GM13977 (cell line): ENCODE measurements at regions not wholly inside any gene's neighbourhood (a gene's known extent, or its start where the extent isn't known, plus 50 kb on each side); places are given as distances from the start of the nearest gene placed in this dataset.

ENCODE experiments used
- DNase-seq: peaks from one replicate; pipeline ENCODE4 v3.0.0; 2012; ENCODE audit warnings: low spot score
- in situ Hi-C: fragments of 300-500 bp; cut with MboI; formaldehyde crosslinking; loops from one replicate; pipeline ENCODE4 v1.12.0; 2022; ENCODE audit warnings: low sequenced_read_pairs, low pct_unique_long_range_greater_than_20kb, mixed read lengths, inconsistent platforms; ENCODE audit not compliant: unreplicated experiment
- TF ChIP-seq, protein P1 (sequence below): IDR thresholded peaks from 2 replicates; pipeline ENCODE4 v1.5.1; 2012; ENCODE audit warnings: mild to moderate bottlenecking, control low read depth; ENCODE audit not compliant: insufficient read depth; ENCODE audit errors: extremely low read depth, missing control alignments

DNA sequence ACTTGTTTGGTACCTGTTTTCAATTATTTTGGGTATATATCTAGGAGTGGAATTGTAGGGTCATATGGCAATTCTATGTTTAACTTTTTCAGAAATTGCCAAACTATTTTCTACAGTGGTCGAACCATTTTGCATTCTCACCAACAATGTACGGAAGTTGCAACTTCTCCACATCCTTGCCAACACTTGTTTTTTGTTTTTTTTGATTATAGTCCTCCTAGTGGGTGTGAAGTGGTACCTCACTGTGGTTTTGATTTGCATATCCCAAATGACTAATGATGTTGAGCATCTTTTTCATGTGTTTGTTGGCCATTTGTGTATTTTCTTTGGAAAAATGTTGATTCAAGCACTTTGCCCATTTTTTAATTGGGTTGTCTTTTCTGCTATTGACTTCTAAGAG is 122.1 kb downstream of the RPS24 start:
- in situ Hi-C loops, result no loop called here
- TF ChIP-seq, protein P1, sequence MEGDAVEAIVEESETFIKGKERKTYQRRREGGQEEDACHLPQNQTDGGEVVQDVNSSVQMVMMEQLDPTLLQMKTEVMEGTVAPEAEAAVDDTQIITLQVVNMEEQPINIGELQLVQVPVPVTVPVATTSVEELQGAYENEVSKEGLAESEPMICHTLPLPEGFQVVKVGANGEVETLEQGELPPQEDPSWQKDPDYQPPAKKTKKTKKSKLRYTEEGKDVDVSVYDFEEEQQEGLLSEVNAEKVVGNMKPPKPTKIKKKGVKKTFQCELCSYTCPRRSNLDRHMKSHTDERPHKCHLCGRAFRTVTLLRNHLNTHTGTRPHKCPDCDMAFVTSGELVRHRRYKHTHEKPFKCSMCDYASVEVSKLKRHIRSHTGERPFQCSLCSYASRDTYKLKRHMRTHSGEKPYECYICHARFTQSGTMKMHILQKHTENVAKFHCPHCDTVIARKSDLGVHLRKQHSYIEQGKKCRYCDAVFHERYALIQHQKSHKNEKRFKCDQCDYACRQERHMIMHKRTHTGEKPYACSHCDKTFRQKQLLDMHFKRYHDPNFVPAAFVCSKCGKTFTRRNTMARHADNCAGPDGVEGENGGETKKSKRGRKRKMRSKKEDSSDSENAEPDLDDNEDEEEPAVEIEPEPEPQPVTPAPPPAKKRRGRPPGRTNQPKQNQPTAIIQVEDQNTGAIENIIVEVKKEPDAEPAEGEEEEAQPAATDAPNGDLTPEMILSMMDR, result no peak
- no peak for DNase-seq

DNA sequence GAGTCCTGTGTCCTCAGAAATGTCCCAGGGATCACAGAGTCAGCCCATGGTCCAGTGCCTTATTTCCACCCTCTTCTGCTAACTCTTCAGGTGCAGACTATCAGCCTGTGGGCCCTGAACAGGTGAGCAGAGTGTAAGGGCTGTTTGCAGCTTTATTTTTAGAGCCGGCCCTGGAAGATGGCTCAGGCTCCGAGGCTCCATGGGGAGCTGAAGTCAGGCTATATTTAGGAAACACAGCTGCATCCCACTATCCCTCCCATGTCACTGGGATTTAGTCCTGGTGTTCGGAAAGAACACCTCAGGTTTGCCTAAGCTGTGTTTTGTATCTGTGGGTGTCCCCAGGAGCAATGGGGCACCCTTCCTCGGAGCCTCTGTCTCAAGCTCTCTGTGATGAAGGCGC is 126.9 kb downstream of the RPS24 start:
- DNase-seq, result no peak
- TF ChIP-seq, protein P1, result no peak
- in situ Hi-C loops, result no loop called here

DNA sequence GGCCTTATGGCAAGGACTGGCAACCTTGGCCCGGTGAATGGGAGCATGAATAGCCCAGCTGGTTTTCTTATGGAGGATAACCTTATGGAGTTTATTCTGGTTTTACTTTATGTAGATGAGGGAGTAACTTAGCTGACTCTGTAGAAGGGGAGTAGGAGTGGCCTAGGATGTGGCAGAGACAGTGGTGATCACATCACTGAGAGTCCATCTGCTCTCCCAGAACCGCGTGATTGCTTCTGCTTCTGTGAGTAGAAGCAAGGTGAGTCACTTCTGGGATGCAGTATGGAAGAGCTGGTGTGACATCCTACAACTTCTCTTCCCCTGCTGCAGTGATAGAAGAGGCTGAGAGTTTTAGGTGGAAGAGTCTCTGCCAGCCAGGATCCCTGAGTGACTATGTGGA is 129.2 kb downstream of the RPS24 start:
- DNase-seq, result no peak
- in situ Hi-C loops, result no loop called here
- TF ChIP-seq, protein P1, result no peak

DNA sequence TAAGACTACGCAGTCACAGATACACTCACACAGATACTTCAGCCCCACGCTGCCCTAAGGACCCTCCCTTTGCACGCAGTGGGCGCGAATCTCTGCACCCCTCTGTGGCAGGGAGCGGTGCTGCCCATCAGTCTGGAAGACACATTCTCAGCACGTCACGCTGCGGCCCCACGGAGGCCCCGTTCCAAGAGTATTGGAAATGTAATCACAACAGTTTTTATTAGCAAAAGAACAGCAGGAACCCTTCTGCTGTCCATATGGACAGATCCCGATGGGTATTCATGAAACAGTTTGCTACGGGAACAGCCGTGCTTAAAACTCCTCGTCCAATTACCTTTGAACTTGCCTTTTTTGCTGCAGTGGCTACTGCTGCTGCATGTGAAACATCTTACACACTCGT is 131.0 kb downstream of the RPS24 start:
- DNase-seq, result no peak
- in situ Hi-C loops, result no loop called here
- TF ChIP-seq, protein P1, result no peak

DNA sequence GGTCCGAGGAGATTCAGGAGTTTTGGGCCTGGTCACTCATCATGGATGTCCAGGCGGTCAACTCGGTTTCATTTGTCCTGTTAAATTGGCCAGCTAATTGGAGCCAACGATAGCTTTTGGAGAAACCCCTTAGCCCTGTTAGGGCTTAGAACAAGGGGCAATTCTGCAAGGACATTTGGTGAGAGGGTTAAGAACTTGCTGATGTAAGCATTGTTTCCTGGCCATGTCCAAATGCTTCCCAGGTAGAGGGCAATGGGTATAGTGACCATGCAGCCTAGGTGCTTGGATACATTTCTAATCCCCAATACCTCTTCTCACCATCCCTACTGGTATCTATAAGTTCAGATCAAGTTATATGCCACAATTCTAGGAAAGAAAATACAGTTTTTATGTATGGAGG is 131.5 kb downstream of the RPS24 start:
- TF ChIP-seq, protein P1, result no peak
- in situ Hi-C loops, result no loop called here
- no peak for DNase-seq

DNA sequence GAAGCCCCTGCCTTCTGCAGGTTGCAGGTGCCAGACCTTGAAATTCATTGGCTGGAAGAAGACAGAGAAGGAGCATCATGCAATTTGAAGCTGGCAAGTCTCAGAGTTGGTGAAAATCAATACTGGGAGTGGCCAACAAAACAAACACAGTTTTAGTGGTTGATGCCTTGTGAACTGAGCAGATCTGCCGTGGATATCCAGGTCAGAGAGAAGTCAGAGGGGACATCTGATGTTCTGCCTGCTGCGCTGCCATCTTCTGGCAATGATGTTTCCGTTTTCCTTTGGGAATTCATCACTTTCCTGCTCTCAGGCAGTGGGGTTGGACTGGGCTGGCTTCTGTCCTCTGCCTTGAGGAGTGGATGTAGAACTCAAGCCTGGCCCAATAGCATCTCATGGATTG is 132.0 kb downstream of the RPS24 start:
- TF ChIP-seq, protein P1, result no peak
- in situ Hi-C loops, result no loop called here

DNA sequence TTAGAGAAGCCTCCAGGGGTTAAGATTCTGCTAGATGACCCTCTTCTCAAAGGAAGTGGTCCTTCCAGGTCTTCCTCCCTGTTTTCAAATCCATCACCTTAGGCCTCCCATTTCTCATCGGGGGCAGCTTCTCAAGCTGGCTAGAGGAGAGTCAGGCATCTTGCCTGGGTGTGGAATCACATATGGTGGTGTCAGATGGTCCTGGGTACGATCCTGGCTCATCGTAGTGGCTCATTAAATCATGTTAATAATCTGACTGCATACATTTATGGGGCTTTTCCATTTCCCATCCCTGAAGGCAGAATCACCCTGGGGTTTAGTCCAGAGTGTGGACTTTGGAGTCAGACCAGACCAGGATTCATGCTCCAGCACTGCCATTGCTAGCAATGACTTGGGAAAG is 132.6 kb downstream of the RPS24 start:
- in situ Hi-C loops, result no loop called here
- TF ChIP-seq, protein P1, result no peak
- DNase-seq, result no peak

More for the DNA sequence above, 132.0 kb downstream of the RPS24 start:
- DNase-seq, result no peak
